LHCN-M2 (cell line): ENCODE measurements at regions not wholly inside any gene's neighbourhood (a gene's known extent, or its start where the extent isn't known, plus 50 kb on each side); places are given as distances from the start of the nearest gene placed in this dataset.
"Not testable (repeated sequence)": the region's sequence is repeated elsewhere in the genome, so short reads cannot be mapped to it uniquely, and the experiment has no call there.

Experiments used
- DNase-seq: peaks from one replicate; pipeline ENCODE4 v3.0.0-alpha.2; 2012; ENCODE audit warnings: low read depth

- no peak for DNase-seq
These were observed 87.0 kb upstream of the CCL21 start for GRCh38 chr9:34796924-34797323.

- no peak for DNase-seq
These were observed 83.5 kb upstream of the CCL21 start for GRCh38 chr9:34793428-34793827.

GRCh38 chr9:34783951-34784487 is 74.1 kb upstream of the CCL21 start:
- DNase-seq: no peak

GRCh38 chr9:34782372-34782771 is 72.4 kb upstream of the CCL21 start:
- no peak for DNase-seq

GRCh38 chr9:34777666-34778065 is 67.7 kb upstream of the CCL21 start:
- no peak for DNase-seq

GRCh38 chr9:34773955-34774354 is 64.0 kb upstream of the CCL21 start:
- no peak for DNase-seq

- DNase-seq: no peak
These were observed 63.5 kb upstream of the CCL21 start for GRCh38 chr9:34773306-34773910.

GRCh38 chr9:34771007-34771406 is 61.1 kb upstream of the CCL21 start:
- peak; percentile 18 for DNase-seq

- not testable (repeated sequence) for DNase-seq
These were observed 57.2 kb upstream of the CCL21 start for GRCh38 chr9:34767087-34767486.

- DNase-seq: not testable (repeated sequence)
These were observed 50.5 kb upstream of the CCL21 start for GRCh38 chr9:34760196-34761040.
